Keratinocyte (primary cell): ENCODE measurements at regions not wholly inside any gene's neighbourhood (a gene's known extent, or its start where the extent isn't known, plus 50 kb on each side); places are given as distances from the start of the nearest gene placed in this dataset.

ENCODE experiments used
- DNase-seq: peaks from one replicate; pipeline ENCODE4 v3.0.0-alpha.2; 2011; ENCODE audit warnings: low read depth, missing footprints, low spot score
- FAIRE-seq: peaks from 2 replicates; lab custom pipeline; 2011; peaks lifted over from hg19 to GRCh38; lab: Jason Lieb, UNC
- H2AFZ ChIP-seq: 2 replicates; pipeline ENCODE4 v1.6.0; 2012; ENCODE audit warnings: low read length, control low read depth, inconsistent platforms; ENCODE audit not compliant: control insufficient read depth
- H3K27ac ChIP-seq: 2 replicates; pipeline ENCODE4 v1.5.1; 2011; ENCODE audit warnings: low read length; ENCODE audit not compliant: control insufficient read depth, insufficient read depth
- H3K27me3 ChIP-seq: 3 replicates; pipeline ENCODE4 v1.6.0; 2011; ENCODE audit warnings: low read length; ENCODE audit not compliant: control insufficient read depth, insufficient read depth; ENCODE audit errors: extremely low read depth
- H3K36me3 ChIP-seq, 2 experiments: 2 replicates in 1 of 2; 3 replicates in 1 of 2; pipeline ENCODE4 v1.5.1; 2011; ENCODE audit warnings: low read length in 2 of 2, mild to moderate bottlenecking in 1 of 2; ENCODE audit not compliant: control insufficient read depth in 2 of 2, insufficient read depth in 2 of 2; ENCODE audit errors: extremely low read depth in 1 of 2
- H3K4me1 ChIP-seq: 3 replicates; pipeline ENCODE4 v1.5.1; 2011; ENCODE audit warnings: low read length; ENCODE audit not compliant: control insufficient read depth, insufficient read depth; ENCODE audit errors: extremely low read depth
- H3K4me2 ChIP-seq: 3 replicates; pipeline ENCODE4 v1.6.0; 2011; ENCODE audit warnings: low read depth, low read length; ENCODE audit not compliant: control insufficient read depth, insufficient read depth; ENCODE audit errors: extremely low read depth
- H3K4me3 ChIP-seq, 3 experiments: fragments of 200-600 bp in 1 of 3; sonication (generic) in 1 of 3; 2 replicates in 2 of 3; 3 replicates in 1 of 3; pipeline ENCODE4 v1.5.1; 2011 to 2016; ENCODE audit warnings: low read length in 3 of 3, mild to moderate bottlenecking in 3 of 3, control low read depth in 2 of 3, inconsistent platforms in 1 of 3, low read depth in 1 of 3, mixed read lengths in 1 of 3, mixed run types in 1 of 3, moderate library complexity in 1 of 3; ENCODE audit not compliant: control insufficient read depth in 2 of 3, insufficient read depth in 2 of 3; ENCODE audit errors: extremely low read depth in 1 of 3
- H3K79me2 ChIP-seq: 2 replicates; pipeline ENCODE4 v1.6.0; 2012; ENCODE audit warnings: low read length; ENCODE audit not compliant: control insufficient read depth, insufficient read depth
- H3K9ac ChIP-seq: 3 replicates; pipeline ENCODE4 v1.6.0; 2011; ENCODE audit warnings: low read length; ENCODE audit not compliant: control insufficient read depth, insufficient read depth; ENCODE audit errors: extremely low read depth
- H3K9me1 ChIP-seq: 3 replicates; pipeline ENCODE4 v1.6.0; 2011; ENCODE audit warnings: low read length; ENCODE audit not compliant: control insufficient read depth, insufficient read depth; ENCODE audit errors: extremely low read depth
- H3K9me3 ChIP-seq: 2 replicates; pipeline ENCODE4 v1.5.1; 2012; ENCODE audit warnings: low read depth, low read length; ENCODE audit not compliant: control insufficient read depth
- H4K20me1 ChIP-seq: 3 replicates; pipeline ENCODE4 v1.6.0; 2011; ENCODE audit warnings: low read length; ENCODE audit not compliant: control insufficient read depth, insufficient read depth; ENCODE audit errors: extremely low read depth
- EZH2 ChIP-seq: IDR thresholded peaks from one replicate; pipeline ENCODE4 v1.6.1; 2012; ENCODE audit warnings: inconsistent platforms, mild to moderate bottlenecking, low read length, moderate library complexity
- dilution Hi-C: fragments of 300-500 bp; cut with MboI; formaldehyde crosslinking; loops from one replicate; pipeline ENCODE4 v1.7.0; 2020; ENCODE audit warnings: low sequenced_read_pairs; ENCODE audit not compliant: extremely low pct_ligation_motif_present
- TF ChIP-seq, protein P1 (sequence below), 3 experiments: IDR thresholded peaks in 1 of 3; conservative IDR thresholded peaks in 1 of 3; optimal IDR thresholded peaks in 1 of 3; 2 replicates in 2 of 3; 3 replicates in 1 of 3; pipeline versions ENCODE3 to v1.5.1; 2011; ENCODE audit warnings: low read length in 3 of 3, mild to moderate bottlenecking in 3 of 3, moderate library complexity in 2 of 3, control low read depth in 1 of 3, inconsistent platforms in 1 of 3; ENCODE audit not compliant: insufficient read depth in 2 of 3; ENCODE audit errors: extremely low read depth in 1 of 3

DNA sequence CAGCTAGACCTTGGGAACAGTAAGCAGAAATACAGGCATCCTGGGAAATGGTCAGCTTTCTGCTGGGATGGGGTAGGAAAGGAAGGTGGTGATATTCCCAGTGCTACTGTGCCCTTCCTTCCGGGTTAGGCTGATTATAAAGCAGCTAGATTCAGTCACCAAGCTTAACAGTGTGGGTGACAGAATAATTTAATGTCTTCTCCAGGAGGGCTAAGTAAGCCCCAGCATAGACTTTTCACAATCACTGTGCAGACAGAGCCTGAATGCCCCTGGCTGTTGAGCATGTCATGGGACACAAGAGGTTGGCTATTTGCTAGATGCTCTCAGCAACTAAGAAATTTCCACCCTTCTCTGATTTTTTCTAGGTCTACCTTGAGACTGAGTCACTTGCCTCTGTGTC lies 513.0 kb downstream of the TOX3 start:
- Histone ChIP-seq H3K79me2 (no peaks in the 10 kb centered on the region), H2AFZ (no peak overlapping the region), H3K4me1 (no peaks in the 10 kb centered on the region), H3K36me3 (no peaks in the 10 kb centered on the region), H4K20me1 (no peaks in the 10 kb centered on the region), H3K9ac (no peak overlapping the region), H3K27me3 (peaks cover 3% of the 10 kb centered on the region), H3K27ac (no peak overlapping the region), H3K9me3 (no peaks in the 10 kb centered on the region), H3K4me2 (no peak overlapping the region), H3K9me1 (no peaks in the 10 kb centered on the region), H3K4me3 (no peak overlapping the region)
- dilution Hi-C loops: no loop called here
- no peak for FAIRE-seq
- no peak for DNase-seq
- TF ChIP-seq, protein P1, sequence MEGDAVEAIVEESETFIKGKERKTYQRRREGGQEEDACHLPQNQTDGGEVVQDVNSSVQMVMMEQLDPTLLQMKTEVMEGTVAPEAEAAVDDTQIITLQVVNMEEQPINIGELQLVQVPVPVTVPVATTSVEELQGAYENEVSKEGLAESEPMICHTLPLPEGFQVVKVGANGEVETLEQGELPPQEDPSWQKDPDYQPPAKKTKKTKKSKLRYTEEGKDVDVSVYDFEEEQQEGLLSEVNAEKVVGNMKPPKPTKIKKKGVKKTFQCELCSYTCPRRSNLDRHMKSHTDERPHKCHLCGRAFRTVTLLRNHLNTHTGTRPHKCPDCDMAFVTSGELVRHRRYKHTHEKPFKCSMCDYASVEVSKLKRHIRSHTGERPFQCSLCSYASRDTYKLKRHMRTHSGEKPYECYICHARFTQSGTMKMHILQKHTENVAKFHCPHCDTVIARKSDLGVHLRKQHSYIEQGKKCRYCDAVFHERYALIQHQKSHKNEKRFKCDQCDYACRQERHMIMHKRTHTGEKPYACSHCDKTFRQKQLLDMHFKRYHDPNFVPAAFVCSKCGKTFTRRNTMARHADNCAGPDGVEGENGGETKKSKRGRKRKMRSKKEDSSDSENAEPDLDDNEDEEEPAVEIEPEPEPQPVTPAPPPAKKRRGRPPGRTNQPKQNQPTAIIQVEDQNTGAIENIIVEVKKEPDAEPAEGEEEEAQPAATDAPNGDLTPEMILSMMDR (optimal IDR thresholded peaks at IDR 0.05 in 1 of 3, IDR thresholded peaks at IDR 0.05 in 1 of 3, conservative IDR thresholded peaks at IDR 0.05 in 1 of 3; ENCODE audit: extremely low read depth in 1 of 3, insufficient read depth in 2 of 3, low read length in 3 of 3): no peak
- TF ChIP-seq EZH2: no peak

DNA sequence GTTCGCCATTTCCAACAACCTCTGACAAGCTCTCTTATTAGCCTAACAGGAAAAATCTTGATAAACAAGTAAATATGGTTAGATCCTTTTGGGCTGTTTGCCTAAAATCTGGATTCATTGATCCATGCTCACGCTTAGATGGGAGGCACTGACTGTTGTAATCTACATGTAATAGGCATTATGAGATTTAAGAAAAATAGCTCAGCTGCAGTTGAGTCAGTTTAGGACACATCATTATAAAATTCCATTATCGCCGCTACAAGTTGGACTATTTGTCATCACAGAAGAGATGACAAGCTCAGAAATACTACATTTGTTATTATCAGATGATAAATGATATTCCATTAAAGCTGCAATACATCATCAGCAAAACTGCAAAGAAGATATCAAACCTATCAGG lies 524.0 kb downstream of the TOX3 start:
- H3K4me1 ChIP-seq: no peaks in the 10 kb centered on the region
- H3K4me3 ChIP-seq: no peak overlapping the region
- no peaks in the 10 kb centered on the region for H4K20me1 ChIP-seq
- H3K27me3 ChIP-seq: peaks cover 5% of the 10 kb centered on the region
- H3K9me3 ChIP-seq: no peaks in the 10 kb centered on the region
- no peaks in the 10 kb centered on the region for H3K36me3 ChIP-seq
- dilution Hi-C loops: no loop called here
- no peaks in the 10 kb centered on the region for H3K79me2 ChIP-seq
- H3K9ac ChIP-seq: no peak overlapping the region
- TF ChIP-seq, protein P1 (optimal IDR thresholded peaks at IDR 0.05 in 1 of 3, IDR thresholded peaks at IDR 0.05 in 1 of 3, conservative IDR thresholded peaks at IDR 0.05 in 1 of 3; ENCODE audit: extremely low read depth in 1 of 3, insufficient read depth in 2 of 3, low read length in 3 of 3): no peak
- TF ChIP-seq EZH2: no peak
- H3K9me1 ChIP-seq: no peaks in the 10 kb centered on the region
- H3K4me2 ChIP-seq: no peak overlapping the region
- DNase-seq (no peak), FAIRE-seq (no peak)
- no peak overlapping the region for H2AFZ ChIP-seq
- no peak overlapping the region for H3K27ac ChIP-seq
